ENCODE measurements at regions not wholly inside any gene's neighbourhood (a gene's known extent, or its start where the extent isn't known, plus 50 kb on each side); places are given as distances from the start of the nearest gene placed in this dataset.

DNA sequence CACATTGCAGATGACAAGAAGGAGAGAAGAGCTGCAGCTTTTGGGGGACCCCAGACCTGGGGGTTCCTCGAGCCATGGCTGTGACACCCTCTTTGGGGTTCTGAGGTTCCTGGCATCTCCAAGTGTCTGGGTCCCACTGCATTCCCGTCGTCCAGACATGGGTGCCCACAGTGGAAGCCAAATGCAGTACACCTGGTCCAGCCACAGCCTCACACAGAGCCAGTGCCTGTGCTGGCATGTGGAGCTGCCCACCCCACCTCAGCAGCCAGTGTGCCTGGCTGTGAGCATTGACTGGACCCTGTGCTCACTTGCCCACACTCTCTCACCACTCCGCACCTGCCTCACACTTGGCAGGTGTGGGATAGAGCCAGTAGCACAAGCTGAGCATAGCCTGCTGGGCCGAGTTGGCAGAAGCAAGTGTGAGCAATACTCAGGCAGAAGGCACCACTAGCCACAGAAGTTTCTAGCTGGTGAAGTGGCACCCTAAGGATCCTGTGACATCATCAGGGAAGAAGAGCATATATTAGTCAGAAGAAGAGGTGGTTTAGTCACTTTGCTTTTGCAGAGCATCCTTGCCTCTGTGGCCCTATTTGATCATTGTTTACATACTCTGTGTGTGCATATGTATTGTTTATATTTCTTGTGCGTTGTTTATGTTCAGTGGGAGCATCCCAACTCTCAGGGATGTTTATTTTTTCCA lies 65.0 kb upstream of the MAGEB2 start:
- Histone ChIP-seq H3K27me3 (no peaks in the 10 kb centered on the region), H3K27ac (no peak overlapping the region), H3K36me3 (no peaks in the 10 kb centered on the region), H3K4me3 (no peak overlapping the region), H3K4me1 (no peaks in the 10 kb centered on the region), H3K9me3 (no peaks in the 10 kb centered on the region)
- WGBS, 2 donors = 71 to 80% methylated on average over 6 of the region's 6 CpGs
- intact Hi-C loops (cut with DNase I) = no loop called here
- no peak for DNase-seq
- TF ChIP-seq POLR2AphosphoS5 (IDR thresholded peaks at IDR 0.05) (no peak), EP300 (IDR thresholded peaks at IDR 0.05) (no peak), POLR2A (IDR thresholded peaks at IDR 0.05) (no peak)
- TF ChIP-seq, protein P1, sequence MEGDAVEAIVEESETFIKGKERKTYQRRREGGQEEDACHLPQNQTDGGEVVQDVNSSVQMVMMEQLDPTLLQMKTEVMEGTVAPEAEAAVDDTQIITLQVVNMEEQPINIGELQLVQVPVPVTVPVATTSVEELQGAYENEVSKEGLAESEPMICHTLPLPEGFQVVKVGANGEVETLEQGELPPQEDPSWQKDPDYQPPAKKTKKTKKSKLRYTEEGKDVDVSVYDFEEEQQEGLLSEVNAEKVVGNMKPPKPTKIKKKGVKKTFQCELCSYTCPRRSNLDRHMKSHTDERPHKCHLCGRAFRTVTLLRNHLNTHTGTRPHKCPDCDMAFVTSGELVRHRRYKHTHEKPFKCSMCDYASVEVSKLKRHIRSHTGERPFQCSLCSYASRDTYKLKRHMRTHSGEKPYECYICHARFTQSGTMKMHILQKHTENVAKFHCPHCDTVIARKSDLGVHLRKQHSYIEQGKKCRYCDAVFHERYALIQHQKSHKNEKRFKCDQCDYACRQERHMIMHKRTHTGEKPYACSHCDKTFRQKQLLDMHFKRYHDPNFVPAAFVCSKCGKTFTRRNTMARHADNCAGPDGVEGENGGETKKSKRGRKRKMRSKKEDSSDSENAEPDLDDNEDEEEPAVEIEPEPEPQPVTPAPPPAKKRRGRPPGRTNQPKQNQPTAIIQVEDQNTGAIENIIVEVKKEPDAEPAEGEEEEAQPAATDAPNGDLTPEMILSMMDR (IDR thresholded peaks at IDR 0.05) = no peak

DNA sequence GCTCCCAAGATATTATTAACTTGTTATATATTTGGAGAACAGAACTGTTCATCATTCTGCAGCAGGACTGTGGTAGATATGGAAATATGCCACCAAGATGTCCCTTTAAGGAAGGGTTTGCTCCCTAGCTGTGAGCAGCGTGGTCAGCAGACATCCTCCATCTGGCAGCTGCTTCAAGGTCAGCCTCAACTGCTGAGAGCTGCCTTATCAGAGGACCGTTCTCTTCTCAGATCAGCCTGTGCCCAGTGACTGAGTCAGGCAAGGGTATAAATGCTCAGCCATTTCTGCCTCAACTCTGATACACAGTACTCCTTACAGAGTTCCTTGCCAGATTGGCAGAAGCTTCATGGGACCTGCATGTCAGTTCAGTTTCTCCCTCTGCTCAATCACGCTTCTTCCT lies 63.4 kb upstream of the MAGEB2 start:
- Histone ChIP-seq H3K36me3 (no peaks in the 10 kb centered on the region), H3K27ac (no peak overlapping the region), H3K27me3 (no peaks in the 10 kb centered on the region), H3K9me3 (no peaks in the 10 kb centered on the region), H3K4me3 (no peak overlapping the region), H3K4me1 (no peaks in the 10 kb centered on the region)
- DNase-seq = no peak
- 62 to 78% methylated on average over 3 of the region's 3 CpGs for WGBS, 2 donors
- TF ChIP-seq EP300 (IDR thresholded peaks at IDR 0.05) (no peak), POLR2A (IDR thresholded peaks at IDR 0.05) (no peak), POLR2AphosphoS5 (IDR thresholded peaks at IDR 0.05) (no peak)
- TF ChIP-seq, protein P1 (IDR thresholded peaks at IDR 0.05) = no peak
- intact Hi-C loops (cut with DNase I) = no loop called here

DNA sequence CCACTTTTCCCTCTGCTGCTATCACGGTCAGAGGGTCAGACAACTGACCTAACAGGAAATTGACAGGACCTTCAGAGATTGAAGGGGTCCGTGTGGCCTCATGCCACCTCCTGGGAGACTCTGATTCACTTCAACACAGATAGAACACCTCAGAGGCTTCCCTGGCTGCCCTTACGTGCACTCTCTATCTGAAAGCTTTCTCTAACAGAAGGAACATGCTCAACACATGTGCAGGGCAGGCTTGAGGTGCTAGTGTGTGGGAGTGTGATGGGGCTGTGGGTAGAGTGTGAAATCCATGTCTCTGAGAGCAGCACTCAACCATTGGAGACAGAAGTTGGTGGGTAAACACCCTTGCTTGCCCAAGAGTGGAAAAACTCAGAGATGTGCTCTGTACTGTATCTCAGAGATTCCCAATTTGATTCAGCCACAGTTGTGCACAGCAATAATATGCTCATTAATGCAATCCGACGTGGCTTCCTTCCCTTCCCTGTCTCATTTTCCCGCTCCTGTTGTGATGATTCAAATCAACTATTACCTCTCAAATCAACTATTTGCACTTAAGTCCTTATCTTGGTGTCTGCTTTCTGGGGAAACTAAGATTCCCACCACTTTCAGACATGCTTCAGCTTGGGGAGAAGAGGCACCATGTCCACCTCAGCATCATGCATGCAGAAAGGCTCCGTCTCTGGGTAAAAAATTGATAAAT lies 62.0 kb upstream of the MAGEB2 start:
- Histone ChIP-seq H3K27me3 (no peaks in the 10 kb centered on the region), H3K27ac (no peak overlapping the region), H3K4me1 (no peaks in the 10 kb centered on the region), H3K9me3 (no peaks in the 10 kb centered on the region), H3K36me3 (no peaks in the 10 kb centered on the region), H3K4me3 (no peak overlapping the region)
- no peak for DNase-seq
- intact Hi-C loops (cut with DNase I) = no loop called here
- TF ChIP-seq POLR2AphosphoS5 (IDR thresholded peaks at IDR 0.05) (no peak), POLR2A (IDR thresholded peaks at IDR 0.05) (no peak), EP300 (IDR thresholded peaks at IDR 0.05) (no peak)
- 66 to 80% methylated on average over 7 of the region's 7 CpGs for WGBS, 2 donors

DNA sequence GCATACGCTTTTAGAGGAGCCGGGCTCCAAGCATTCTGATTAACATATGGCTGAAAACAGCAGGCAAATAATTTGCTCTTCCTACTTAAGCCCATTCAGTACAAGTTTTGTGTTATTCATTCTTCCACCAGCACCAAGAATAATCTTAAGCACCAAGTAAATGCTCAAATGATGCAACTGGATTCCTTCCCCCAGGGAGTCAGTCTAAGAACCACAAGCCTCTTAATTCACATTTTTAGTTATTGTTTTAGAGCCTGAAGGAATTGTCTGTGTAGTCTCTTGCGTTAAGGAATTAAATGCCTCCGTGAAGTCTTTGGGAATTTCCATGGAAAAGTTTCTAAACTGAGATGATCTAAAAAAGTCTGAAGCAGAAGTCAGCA lies 61.5 kb upstream of the MAGEB2 start:
- no peaks in the 10 kb centered on the region for H3K36me3 ChIP-seq
- H3K4me1 ChIP-seq = no peaks in the 10 kb centered on the region
- no peaks in the 10 kb centered on the region for H3K9me3 ChIP-seq
- H3K27ac ChIP-seq = no peak overlapping the region
- H3K4me3 ChIP-seq = no peak overlapping the region
- intact Hi-C loops (cut with DNase I) = no loop called here
- no peaks in the 10 kb centered on the region for H3K27me3 ChIP-seq
- 82 to 90% methylated on average over 4 of the region's 4 CpGs for WGBS, 2 donors
- DNase-seq = no peak
- TF ChIP-seq POLR2AphosphoS5 (IDR thresholded peaks at IDR 0.05) (no peak), POLR2A (IDR thresholded peaks at IDR 0.05) (no peak), EP300 (IDR thresholded peaks at IDR 0.05) (no peak)
- TF ChIP-seq, protein P1 (IDR thresholded peaks at IDR 0.05) = no peak

DNA sequence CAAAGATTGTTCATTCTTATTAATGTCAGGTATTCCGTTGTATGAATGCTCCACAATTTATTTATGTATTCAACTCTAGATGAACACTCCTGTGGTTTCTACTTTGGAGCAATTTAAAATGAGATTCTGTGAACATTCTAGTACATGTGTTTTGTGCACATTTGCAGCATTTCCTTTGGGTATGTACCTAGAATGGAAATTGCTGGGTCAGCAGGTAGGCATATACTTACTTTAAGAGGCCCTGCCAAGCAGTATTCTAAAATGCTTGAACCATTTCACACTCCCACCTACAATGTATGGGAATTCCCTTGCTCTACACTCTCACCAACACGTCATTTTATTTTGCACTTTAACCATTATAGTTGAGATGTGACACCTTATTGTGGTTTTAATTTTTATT lies 59.4 kb upstream of the MAGEB2 start:
- no peak overlapping the region for H3K27ac ChIP-seq
- no peaks in the 10 kb centered on the region for H3K9me3 ChIP-seq
- no peaks in the 10 kb centered on the region for H3K27me3 ChIP-seq
- no peak for DNase-seq
- no peaks in the 10 kb centered on the region for H3K36me3 ChIP-seq
- no peaks in the 10 kb centered on the region for H3K4me1 ChIP-seq
- intact Hi-C loops (cut with DNase I) = no loop called here
- H3K4me3 ChIP-seq = no peak overlapping the region
- WGBS, 2 donors = 80 to 89% methylated on average over 2 of the region's 2 CpGs
- TF ChIP-seq, protein P1 (IDR thresholded peaks at IDR 0.05) = no peak
- TF ChIP-seq POLR2AphosphoS5 (IDR thresholded peaks at IDR 0.05) = no peak
- TF ChIP-seq POLR2A (IDR thresholded peaks at IDR 0.05) = no peak
- no peak for TF ChIP-seq EP300 (IDR thresholded peaks at IDR 0.05)
